ENCODE measurements at regions not wholly inside any gene's neighbourhood (a gene's known extent, or its start where the extent isn't known, plus 50 kb on each side); places are given as distances from the start of the nearest gene placed in this dataset.

DNA sequence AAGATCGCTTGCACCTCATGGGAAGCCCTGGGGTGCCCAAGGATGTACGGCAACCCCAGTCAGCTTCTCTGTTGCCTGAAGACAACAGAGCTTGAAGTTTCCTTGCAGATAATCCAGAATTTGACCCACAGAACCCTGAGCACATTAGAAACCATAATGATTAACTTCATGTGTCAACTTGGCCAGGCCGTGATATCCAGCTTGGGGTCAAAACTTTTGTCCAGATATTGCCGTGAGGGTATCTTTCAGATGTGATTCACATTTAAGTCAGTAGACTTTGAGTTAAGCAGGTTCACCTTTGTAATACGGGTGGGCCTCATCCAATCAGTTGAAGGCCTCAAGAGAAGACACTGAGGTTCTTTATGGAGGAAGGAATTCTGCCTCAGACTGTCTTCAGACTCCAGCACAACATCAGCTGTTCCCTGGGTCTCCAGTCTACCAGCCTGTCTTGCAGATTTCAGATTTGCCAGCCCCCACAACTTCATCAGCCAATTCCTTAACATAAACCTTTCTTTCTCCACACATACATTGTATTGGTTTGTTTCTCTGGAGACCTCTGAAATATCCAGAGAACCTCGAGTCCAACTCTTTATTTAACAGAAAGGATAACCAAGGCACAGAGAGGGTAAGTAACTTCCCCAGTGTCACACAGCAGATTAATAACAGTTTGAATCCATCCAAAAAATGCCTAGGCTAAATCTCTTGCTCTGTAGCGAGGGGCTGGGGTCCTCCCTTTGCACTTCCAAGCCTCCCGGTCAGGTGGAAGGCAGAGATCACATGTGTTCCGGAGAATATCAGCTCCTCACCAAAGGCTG, 171.1 kb downstream of the SALL1 start:
- H3K27me3 ChIP-seq (ENCODE audit: insufficient read depth, low read length, poor library complexity, severe bottlenecking), result no peaks in the 10 kb centered on the region
- no peak overlapping the region for H3K4me3 Mint-ChIP-seq
- no peak for DNase-seq
- H3K27ac ChIP-seq (ENCODE audit: low read depth, low read length), result no peak overlapping the region
- peaks cover 9 to 12% of the 10 kb centered on the region in 2 donors for H3K27me3 Mint-ChIP-seq
- H3K9me3 ChIP-seq (ENCODE audit: low read length), result no peaks in the 10 kb centered on the region
- CTCF ChIA-PET, result no interaction called here
- peaks cover 0 to 6% (median 0%) of the 10 kb centered on the region in 5 donors for H3K9me3 Mint-ChIP-seq
- H3K4me1 Mint-ChIP-seq, result no peaks in the 10 kb centered on the region
- no peaks in the 10 kb centered on the region for H3K36me3 ChIP-seq (ENCODE audit: insufficient read depth, low read length)
- H3K4me3 ChIP-seq (ENCODE audit: low read length), result no peak overlapping the region
- H3K36me3 Mint-ChIP-seq, result no peaks in the 10 kb centered on the region
- POLR2A ChIA-PET, result no interaction called here
- H3K4me1 ChIP-seq (ENCODE audit: insufficient read depth, low read length), result no peaks in the 10 kb centered on the region
- no peak overlapping the region for H3K27ac Mint-ChIP-seq

DNA sequence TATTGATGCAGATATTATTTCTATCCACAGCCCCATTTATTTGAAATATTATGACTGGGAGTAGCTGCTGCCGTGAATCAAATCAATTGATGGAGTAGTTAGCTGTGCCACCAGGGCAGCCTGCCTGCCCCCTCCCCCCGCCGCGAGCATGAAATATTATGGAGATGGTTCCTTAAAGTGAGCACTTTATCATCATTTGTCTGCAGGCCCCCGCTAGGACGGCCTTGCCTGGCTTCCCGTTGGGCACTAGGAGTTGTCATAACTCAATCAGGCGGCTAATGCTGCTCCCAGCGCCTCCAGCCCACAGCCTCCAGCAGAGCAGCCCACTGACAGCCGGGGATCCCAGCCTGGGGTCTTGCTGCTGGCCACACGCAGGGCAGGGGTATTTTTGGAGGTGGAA, 173.9 kb downstream of the SALL1 start:
- no peak overlapping the region for H3K27ac Mint-ChIP-seq
- H3K4me3 ChIP-seq (ENCODE audit: low read length), result no peak overlapping the region
- no peaks in the 10 kb centered on the region for H3K36me3 Mint-ChIP-seq
- H3K36me3 ChIP-seq (ENCODE audit: insufficient read depth, low read length), result no peaks in the 10 kb centered on the region
- ChIA-PET POLR2A (no interaction called here), CTCF (no interaction called here)
- no peaks in the 10 kb centered on the region for H3K4me1 ChIP-seq (ENCODE audit: insufficient read depth, low read length)
- peaks cover 0 to 5% (median 0%) of the 10 kb centered on the region in 5 donors for H3K9me3 Mint-ChIP-seq
- H3K9me3 ChIP-seq (ENCODE audit: low read length), result no peaks in the 10 kb centered on the region
- no peak for DNase-seq
- no peak overlapping the region for H3K4me3 Mint-ChIP-seq
- H3K27ac ChIP-seq (ENCODE audit: low read depth, low read length), result no peak overlapping the region
- no peaks in the 10 kb centered on the region for H3K4me1 Mint-ChIP-seq
- no peaks in the 10 kb centered on the region for H3K27me3 ChIP-seq (ENCODE audit: insufficient read depth, low read length, poor library complexity, severe bottlenecking)
- peaks cover 12 to 14% of the 10 kb centered on the region in 2 donors for H3K27me3 Mint-ChIP-seq

DNA sequence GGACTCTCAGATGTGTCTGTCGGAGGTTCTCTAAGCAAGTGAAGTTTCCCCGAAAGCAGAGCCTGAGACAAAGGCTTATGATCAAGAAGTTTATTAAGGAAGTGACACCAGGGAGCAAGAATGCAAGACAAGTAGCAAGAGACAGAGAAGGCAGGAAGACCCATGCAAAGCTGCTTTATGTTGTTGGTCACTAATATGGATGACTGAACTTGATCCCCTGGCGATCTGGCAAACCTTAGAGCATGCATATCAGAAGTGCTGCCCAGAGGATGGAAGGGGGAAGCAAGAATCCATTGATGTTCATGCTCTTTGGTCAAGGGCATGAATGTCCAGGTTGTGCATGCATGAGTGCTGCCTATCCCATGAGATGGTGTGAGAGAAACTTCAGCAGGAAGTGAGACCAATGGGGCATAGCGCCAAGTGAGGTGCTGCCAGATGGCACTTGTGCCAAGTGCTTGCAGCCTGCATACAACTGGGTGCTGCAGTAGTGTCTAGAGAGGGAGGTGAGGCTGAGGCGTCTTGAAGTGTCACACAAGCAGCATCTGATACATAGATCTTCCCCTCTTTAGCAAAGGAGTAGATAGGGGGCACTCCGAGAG, 176.5 kb downstream of the SALL1 start:
- no peaks in the 10 kb centered on the region for H3K36me3 ChIP-seq (ENCODE audit: insufficient read depth, low read length)
- H3K4me3 ChIP-seq (ENCODE audit: low read length), result no peak overlapping the region
- Mint-ChIP-seq H3K4me3 (no peak overlapping the region), H3K27me3 (peaks cover 9 to 15% of the 10 kb centered on the region in 2 donors), H3K4me1 (no peaks in the 10 kb centered on the region), H3K27ac (no peak overlapping the region), H3K36me3 (no peaks in the 10 kb centered on the region), H3K9me3 (peaks cover 0 to 2% (median 0%) of the 10 kb centered on the region in 5 donors)
- DNase-seq, result no peak
- no peaks in the 10 kb centered on the region for H3K27me3 ChIP-seq (ENCODE audit: insufficient read depth, low read length, poor library complexity, severe bottlenecking)
- ChIA-PET CTCF (no interaction called here), POLR2A (no interaction called here)
- H3K4me1 ChIP-seq (ENCODE audit: insufficient read depth, low read length), result no peaks in the 10 kb centered on the region
- H3K9me3 ChIP-seq (ENCODE audit: low read length), result no peaks in the 10 kb centered on the region
- no peak overlapping the region for H3K27ac ChIP-seq (ENCODE audit: low read depth, low read length)

DNA sequence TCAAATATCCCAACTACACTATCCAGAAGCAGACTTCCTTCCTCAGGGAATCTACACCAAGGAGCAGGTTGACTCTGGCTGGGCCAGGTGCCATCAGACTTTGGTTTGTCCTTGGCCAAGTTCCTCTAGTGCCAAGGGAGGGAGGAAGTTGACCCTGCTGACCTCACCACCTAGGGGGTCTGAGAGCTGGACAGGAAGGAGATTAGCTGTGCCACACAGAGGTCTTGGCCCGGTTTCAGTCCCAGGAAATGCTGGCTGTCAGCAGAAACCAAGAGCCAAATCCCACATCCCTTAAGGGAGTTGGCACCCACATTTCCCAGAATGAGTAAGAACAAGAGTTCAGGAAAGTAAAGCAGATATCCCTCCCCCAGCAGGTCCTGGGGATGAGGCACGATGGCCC, 178.2 kb downstream of the SALL1 start:
- no peaks in the 10 kb centered on the region for H3K4me1 ChIP-seq (ENCODE audit: insufficient read depth, low read length)
- Mint-ChIP-seq H3K4me1 (no peaks in the 10 kb centered on the region), H3K9me3 (peaks cover 0 to 2% (median 0%) of the 10 kb centered on the region in 5 donors), H3K27ac (peak overlapping the region in 1 of 8 donors; percentile 59), H3K27me3 (peaks cover 9 to 11% of the 10 kb centered on the region in 2 donors), H3K36me3 (no peaks in the 10 kb centered on the region), H3K4me3 (no peak overlapping the region)
- H3K27ac ChIP-seq (ENCODE audit: low read depth, low read length), result no peak overlapping the region
- H3K9me3 ChIP-seq (ENCODE audit: low read length), result no peaks in the 10 kb centered on the region
- H3K36me3 ChIP-seq (ENCODE audit: insufficient read depth, low read length), result no peaks in the 10 kb centered on the region
- ChIA-PET POLR2A (no interaction called here), CTCF (no interaction called here)
- no peak for DNase-seq
- H3K4me3 ChIP-seq (ENCODE audit: low read length), result no peak overlapping the region
- no peaks in the 10 kb centered on the region for H3K27me3 ChIP-seq (ENCODE audit: insufficient read depth, low read length, poor library complexity, severe bottlenecking)

DNA sequence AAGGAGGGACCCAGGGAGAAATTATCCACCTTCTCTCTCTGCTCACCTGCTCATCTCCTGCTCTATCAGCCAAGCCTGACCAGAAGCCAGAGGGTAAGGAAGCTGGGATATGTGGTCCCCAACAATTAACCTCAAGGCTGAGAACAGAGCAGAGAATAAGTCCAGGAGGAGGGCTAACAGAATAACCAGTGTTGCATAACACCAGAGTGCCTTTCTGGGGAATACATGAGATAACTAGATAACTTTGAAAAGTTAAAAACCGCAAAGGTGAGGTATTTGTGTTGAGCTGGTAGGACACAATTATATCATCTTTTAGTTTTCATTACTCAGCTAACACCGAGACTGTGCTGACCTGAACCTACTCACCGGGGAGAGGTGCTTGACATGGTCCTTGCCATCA, 180.8 kb downstream of the SALL1 start:
- no peaks in the 10 kb centered on the region for H3K4me1 Mint-ChIP-seq
- peaks cover 5 to 10% of the 10 kb centered on the region in 2 donors for H3K27me3 Mint-ChIP-seq

DNA sequence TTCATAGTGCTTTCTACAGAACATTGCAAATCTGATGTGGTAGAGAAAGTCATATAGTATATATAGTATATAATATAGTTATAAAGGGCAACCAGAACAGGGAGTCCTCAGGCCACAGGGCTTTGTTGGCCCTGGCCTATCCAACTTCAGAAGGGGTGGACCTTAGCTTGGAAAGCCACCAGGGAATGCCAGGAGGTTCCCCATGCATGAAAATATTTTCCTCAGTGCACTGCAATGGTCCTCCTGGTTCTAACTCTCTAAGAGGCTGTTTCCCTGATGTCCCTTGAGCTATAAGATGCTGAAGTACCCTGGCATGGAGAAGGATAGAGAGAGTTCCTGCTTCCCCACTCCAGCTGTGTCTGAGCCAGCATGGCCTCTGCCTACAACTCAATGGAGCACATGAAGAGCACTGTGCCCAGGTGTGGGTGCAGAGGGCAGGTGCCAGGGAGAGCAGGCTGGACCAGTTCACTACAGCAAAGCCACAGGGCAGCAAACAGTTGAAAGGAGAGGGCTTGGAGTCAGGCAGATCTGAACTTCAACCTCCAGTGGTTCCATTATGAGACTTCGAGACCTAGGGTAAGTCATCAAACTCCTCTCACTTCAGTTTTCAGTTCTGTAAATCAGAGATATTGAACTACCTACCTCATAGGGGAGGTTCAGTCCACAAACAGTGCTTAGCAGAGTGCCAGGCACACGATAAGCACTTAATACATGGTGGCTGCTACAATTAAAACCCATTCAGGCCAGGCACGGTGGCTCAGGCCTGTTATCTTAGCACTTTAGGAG, 183.1 kb downstream of the SALL1 start:
- Mint-ChIP-seq H3K4me1 (no peaks in the 10 kb centered on the region), H3K27ac (no peak overlapping the region), H3K27me3 (peaks cover 3 to 5% of the 10 kb centered on the region in 2 donors), H3K9me3 (peaks cover 0 to 2% (median 0%) of the 10 kb centered on the region in 5 donors), H3K36me3 (no peaks in the 10 kb centered on the region), H3K4me3 (no peak overlapping the region)
- POLR2A ChIA-PET, result no interaction called here
- Histone ChIP-seq H3K27me3 (ENCODE audit: insufficient read depth, low read length, poor library complexity, severe bottlenecking) (no peaks in the 10 kb centered on the region), H3K27ac (ENCODE audit: low read depth, low read length) (no peak overlapping the region), H3K4me1 (ENCODE audit: insufficient read depth, low read length) (no peaks in the 10 kb centered on the region), H3K36me3 (ENCODE audit: insufficient read depth, low read length) (no peaks in the 10 kb centered on the region), H3K4me3 (ENCODE audit: low read length) (no peak overlapping the region), H3K9me3 (ENCODE audit: low read length) (no peaks in the 10 kb centered on the region)
- no peak for DNase-seq
- CTCF ChIA-PET, result no interaction called here

More for the DNA sequence above, 180.8 kb downstream of the SALL1 start:
- no peaks in the 10 kb centered on the region for H3K36me3 ChIP-seq (ENCODE audit: insufficient read depth, low read length)
- DNase-seq, result no peak
- ChIA-PET POLR2A (no interaction called here), CTCF (no interaction called here)
- H3K27me3 ChIP-seq (ENCODE audit: insufficient read depth, low read length, poor library complexity, severe bottlenecking), result no peaks in the 10 kb centered on the region
- H3K36me3 Mint-ChIP-seq, result no peaks in the 10 kb centered on the region
- no peaks in the 10 kb centered on the region for H3K4me1 ChIP-seq (ENCODE audit: insufficient read depth, low read length)
- no peaks in the 10 kb centered on the region for H3K9me3 ChIP-seq (ENCODE audit: low read length)
- no peak overlapping the region for H3K4me3 Mint-ChIP-seq
- H3K27ac ChIP-seq (ENCODE audit: low read depth, low read length), result no peak overlapping the region
- no peak overlapping the region for H3K4me3 ChIP-seq (ENCODE audit: low read length)
- peak overlapping the region in 1 of 8 donors; percentile 10 for H3K27ac Mint-ChIP-seq
- H3K9me3 Mint-ChIP-seq, result peaks cover 0 to 2% (median 0%) of the 10 kb centered on the region in 5 donors

DNA sequence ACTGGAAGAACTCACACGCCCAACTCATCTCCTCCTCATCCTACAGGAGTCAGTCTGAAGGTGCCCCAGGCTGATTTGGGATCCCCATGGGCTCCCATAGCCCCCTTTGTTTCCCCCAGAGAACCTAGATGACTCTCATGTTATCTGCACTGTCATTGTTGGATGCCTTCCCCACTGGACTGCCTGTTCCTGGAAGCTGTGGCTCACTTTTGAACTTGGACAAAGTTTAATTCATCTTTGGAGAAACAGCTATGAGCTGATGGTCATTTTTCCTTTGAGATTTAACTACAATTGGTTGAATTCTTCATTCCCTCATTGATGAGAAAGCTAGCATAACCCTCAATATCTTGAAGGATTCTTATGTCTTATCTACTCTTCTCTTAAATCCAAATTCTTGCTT, 186.6 kb downstream of the SALL1 start:
- Mint-ChIP-seq H3K27ac (no peak overlapping the region), H3K4me1 (no peaks in the 10 kb centered on the region), H3K4me3 (no peak overlapping the region), H3K9me3 (no peaks in the 10 kb centered on the region), H3K36me3 (no peaks in the 10 kb centered on the region), H3K27me3 (peaks cover 0 to 10% of the 10 kb centered on the region in 2 donors)
- no peaks in the 10 kb centered on the region for H3K9me3 ChIP-seq (ENCODE audit: low read length)
- no peaks in the 10 kb centered on the region for H3K27me3 ChIP-seq (ENCODE audit: insufficient read depth, low read length, poor library complexity, severe bottlenecking)
- no peaks in the 10 kb centered on the region for H3K36me3 ChIP-seq (ENCODE audit: insufficient read depth, low read length)
- H3K4me3 ChIP-seq (ENCODE audit: low read length), result no peak overlapping the region
- no peaks in the 10 kb centered on the region for H3K4me1 ChIP-seq (ENCODE audit: insufficient read depth, low read length)
- no peak overlapping the region for H3K27ac ChIP-seq (ENCODE audit: low read depth, low read length)
- CTCF ChIA-PET, result no interaction called here
- DNase-seq, result no peak
- POLR2A ChIA-PET, result no interaction called here

DNA sequence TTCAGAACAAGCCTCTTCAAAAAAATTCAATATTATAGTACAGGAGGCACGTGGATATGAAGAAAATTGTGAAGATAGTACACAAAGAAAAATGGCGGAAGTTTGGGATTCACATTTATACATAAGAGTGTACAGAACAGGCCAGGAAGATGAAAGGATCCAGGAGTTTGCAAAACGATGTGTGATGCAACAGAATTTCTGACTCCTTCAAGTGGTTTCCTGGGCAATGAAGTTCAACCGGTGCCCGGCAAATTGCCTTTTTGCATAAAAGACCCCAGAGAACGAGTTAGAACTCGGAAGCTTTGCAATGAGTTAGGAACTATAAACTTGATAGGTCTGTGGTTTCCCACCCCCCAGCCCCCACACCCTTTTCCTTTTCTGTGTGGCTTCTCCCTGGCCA, 189.1 kb downstream of the SALL1 start:
- Histone ChIP-seq H3K4me1 (ENCODE audit: insufficient read depth, low read length) (no peaks in the 10 kb centered on the region), H3K4me3 (ENCODE audit: low read length) (no peak overlapping the region), H3K27me3 (ENCODE audit: insufficient read depth, low read length, poor library complexity, severe bottlenecking) (no peaks in the 10 kb centered on the region), H3K9me3 (ENCODE audit: low read length) (no peaks in the 10 kb centered on the region), H3K36me3 (ENCODE audit: insufficient read depth, low read length) (no peaks in the 10 kb centered on the region), H3K27ac (ENCODE audit: low read depth, low read length) (no peak overlapping the region)
- CTCF ChIA-PET, result no interaction called here
- POLR2A ChIA-PET, result no interaction called here
- Mint-ChIP-seq H3K27ac (no peak overlapping the region), H3K36me3 (no peaks in the 10 kb centered on the region), H3K27me3 (peaks cover 0 to 10% of the 10 kb centered on the region in 2 donors), H3K9me3 (no peaks in the 10 kb centered on the region), H3K4me1 (no peaks in the 10 kb centered on the region), H3K4me3 (no peak overlapping the region)
- no peak for DNase-seq
